ENCODE measurements at regions not wholly inside any gene's neighbourhood (a gene's known extent, or its start where the extent isn't known, plus 50 kb on each side); places are given as distances from the start of the nearest gene placed in this dataset.
"Not testable (repeated sequence)": the region's sequence is repeated elsewhere in the genome, so short reads cannot be mapped to it uniquely, and the experiment has no call there.

GRCh38 chr19:57025491-57025890 lies 94.3 kb upstream of the USP29 start:
- Mint-ChIP-seq H3K36me3 (ENCODE audit: low read depth) (no peaks in the 10 kb centered on the region), H3K27ac (no peak overlapping the region), H3K4me1 (no peaks in the 10 kb centered on the region), H3K9me3 (ENCODE audit: low read depth) (peaks cover 27% of the 10 kb centered on the region), H3K27me3 (no peaks in the 10 kb centered on the region), H3K4me3 (no peak overlapping the region)
- POLR2A ChIA-PET: no interaction called here
- intact Hi-C loops (cut with DNase I, micrococcal nuclease): no loop called here
- CTCF ChIA-PET: no interaction called here
- DNase-seq (no peak), ATAC-seq (no peak)

DNA sequence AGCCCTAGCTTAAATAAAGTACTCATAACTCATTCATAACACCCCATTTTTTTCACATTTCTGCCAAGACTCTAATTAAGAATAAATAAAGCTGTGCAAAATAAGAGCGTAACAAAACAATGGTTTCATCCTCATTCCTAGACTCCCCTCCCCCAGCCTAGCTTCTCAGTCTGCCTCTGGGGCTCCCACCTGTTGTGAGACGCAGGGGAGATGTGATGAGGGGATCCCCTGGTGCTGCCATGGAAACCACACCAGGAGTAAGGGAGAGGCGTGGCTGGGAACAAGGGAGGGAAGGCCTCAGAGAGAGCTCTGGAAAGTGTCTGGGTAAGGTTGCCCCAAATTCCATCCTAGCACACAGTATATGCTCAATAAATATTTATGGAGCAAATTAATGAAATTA lies 93.3 kb upstream of the USP29 start:
- H3K9me3 Mint-ChIP-seq (ENCODE audit: low read depth): peaks cover 30% of the 10 kb centered on the region
- no peaks in the 10 kb centered on the region for H3K4me1 Mint-ChIP-seq
- intact Hi-C loops (cut with DNase I, micrococcal nuclease): no loop called here
- no peaks in the 10 kb centered on the region for H3K27me3 Mint-ChIP-seq
- CTCF ChIA-PET: no interaction called here
- POLR2A ChIA-PET: no interaction called here
- DNase-seq (no peak), ATAC-seq (no peak)
- H3K36me3 Mint-ChIP-seq (ENCODE audit: low read depth): no peaks in the 10 kb centered on the region
- H3K27ac Mint-ChIP-seq: no peak overlapping the region
- H3K4me3 Mint-ChIP-seq: no peak overlapping the region

DNA sequence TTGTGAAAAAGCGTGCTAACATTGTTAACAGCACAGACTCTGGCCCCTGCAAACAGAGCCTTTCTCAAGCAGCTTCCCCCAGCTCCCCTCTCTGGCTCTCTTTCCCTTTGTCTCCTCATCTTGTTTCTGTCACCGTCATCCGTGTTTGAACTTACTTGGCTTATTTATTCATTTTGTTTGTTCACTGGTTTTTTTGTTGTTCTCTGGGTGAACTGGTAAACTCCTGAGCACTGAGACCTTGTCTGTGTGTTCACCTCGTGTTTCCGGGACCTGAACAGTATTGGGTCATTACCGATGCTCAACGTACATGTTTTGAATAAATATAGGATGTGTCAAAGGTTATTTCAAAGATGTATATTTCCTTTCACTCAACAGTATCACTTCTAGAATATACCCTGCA lies 92.4 kb upstream of the USP29 start:
- CTCF ChIA-PET: no interaction called here
- Mint-ChIP-seq H3K36me3 (ENCODE audit: low read depth) (no peaks in the 10 kb centered on the region), H3K27me3 (no peaks in the 10 kb centered on the region), H3K9me3 (ENCODE audit: low read depth) (peaks cover 32% of the 10 kb centered on the region), H3K27ac (no peak overlapping the region), H3K4me1 (no peaks in the 10 kb centered on the region), H3K4me3 (no peak overlapping the region)
- POLR2A ChIA-PET: no interaction called here
- intact Hi-C loops (cut with DNase I, micrococcal nuclease): no loop called here
- ATAC-seq: no peak
- no peak for DNase-seq

DNA sequence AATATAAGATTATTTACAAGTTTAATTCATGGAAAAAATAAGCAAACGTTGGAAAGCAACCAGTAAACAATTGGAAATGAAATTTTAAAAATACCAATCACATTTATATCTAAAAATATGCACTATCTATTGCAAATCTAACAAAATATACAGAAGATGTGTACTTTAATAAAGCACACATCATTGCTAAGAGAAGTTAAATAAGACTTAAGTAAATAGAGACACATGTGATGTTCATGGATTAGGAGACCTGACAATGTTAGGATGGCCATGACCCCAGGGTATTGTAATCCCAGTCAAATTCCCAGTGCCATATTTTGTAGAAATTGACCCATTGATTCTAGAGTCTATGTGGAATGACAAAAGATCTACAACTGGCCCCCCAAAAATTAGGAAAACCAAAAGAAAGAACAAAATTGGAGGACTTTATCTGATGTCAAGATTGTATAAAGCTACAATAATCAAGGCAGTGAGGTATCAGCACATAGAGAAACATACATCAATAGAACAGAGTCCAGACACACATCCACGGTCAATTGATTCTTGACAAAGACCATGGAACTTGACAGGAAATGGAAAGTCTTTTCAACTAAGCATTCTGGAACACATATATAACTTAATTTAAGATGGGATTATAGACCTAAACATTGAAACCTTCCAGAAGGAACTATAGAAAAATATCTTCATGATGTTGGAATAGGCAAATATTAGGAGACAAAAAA lies 90.8 kb upstream of the USP29 start:
- Mint-ChIP-seq H3K4me3 (no peak overlapping the region), H3K36me3 (ENCODE audit: low read depth) (no peaks in the 10 kb centered on the region), H3K27ac (no peak overlapping the region), H3K4me1 (no peaks in the 10 kb centered on the region), H3K9me3 (ENCODE audit: low read depth) (peaks cover 32% of the 10 kb centered on the region), H3K27me3 (no peaks in the 10 kb centered on the region)
- ATAC-seq (no peak), DNase-seq (no peak)
- intact Hi-C loops (cut with DNase I, micrococcal nuclease): no loop called here
- ChIA-PET POLR2A (no interaction called here), CTCF (no interaction called here)

DNA sequence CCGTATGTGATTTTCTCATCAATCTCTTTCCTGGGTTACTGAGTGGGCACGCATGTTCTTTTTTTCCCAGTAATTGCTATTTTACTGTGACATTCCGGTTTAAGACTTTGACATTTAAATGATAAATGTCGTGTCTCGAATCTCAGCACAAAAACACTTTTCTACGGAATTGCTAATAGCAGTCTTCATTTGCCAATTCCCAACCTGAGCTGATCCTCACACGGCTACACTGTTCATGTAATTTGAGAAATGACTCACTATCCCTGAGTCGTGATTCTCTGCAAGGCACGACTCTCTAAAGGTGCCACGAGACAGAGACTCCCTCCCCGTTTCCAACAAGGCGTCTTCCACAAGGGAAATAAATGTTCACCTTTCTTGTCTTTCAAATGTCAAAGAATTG lies 88.7 kb upstream of the USP29 start:
- Mint-ChIP-seq H3K27ac (no peak overlapping the region), H3K27me3 (no peaks in the 10 kb centered on the region), H3K9me3 (ENCODE audit: low read depth) (peaks cover 28% of the 10 kb centered on the region), H3K36me3 (ENCODE audit: low read depth) (no peaks in the 10 kb centered on the region), H3K4me1 (no peaks in the 10 kb centered on the region), H3K4me3 (no peak overlapping the region)
- ChIA-PET CTCF (no interaction called here), POLR2A (no interaction called here)
- intact Hi-C loops (cut with DNase I, micrococcal nuclease): no loop called here
- DNase-seq (no peak), ATAC-seq (no peak)

- no peak overlapping the region for H3K4me3 Mint-ChIP-seq
- no peaks in the 10 kb centered on the region for H3K4me1 Mint-ChIP-seq
- ChIA-PET CTCF (no interaction called here), POLR2A (no interaction called here)
- DNase-seq: no peak
- no peaks in the 10 kb centered on the region for H3K27me3 Mint-ChIP-seq
- intact Hi-C loops (cut with DNase I, micrococcal nuclease): no loop called here
- H3K27ac Mint-ChIP-seq: no peak overlapping the region
- ATAC-seq: no peak
- H3K9me3 Mint-ChIP-seq (ENCODE audit: low read depth): peaks cover 46% of the 10 kb centered on the region
- H3K36me3 Mint-ChIP-seq (ENCODE audit: low read depth): no peaks in the 10 kb centered on the region
These were observed 86.2 kb upstream of the USP29 start for GRCh38 chr19:57033576-57033975.

DNA sequence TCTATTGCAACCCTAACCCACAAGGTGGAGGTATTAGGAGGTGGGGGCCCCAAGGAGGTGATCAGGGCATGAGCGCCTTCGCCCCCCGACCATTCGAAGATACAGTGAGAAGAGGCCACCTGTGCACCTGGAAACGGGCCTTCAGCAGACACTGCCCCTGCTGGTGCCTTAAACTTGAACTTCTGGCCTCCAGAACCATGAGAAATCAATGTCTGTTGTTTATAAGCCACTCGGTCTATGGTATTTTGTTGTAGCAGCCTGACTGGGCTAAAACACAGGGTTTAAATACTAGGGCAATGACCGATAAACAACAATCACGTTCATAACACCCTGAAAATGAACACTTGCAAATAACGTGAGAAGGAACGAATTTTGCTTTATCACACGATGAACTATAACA lies 85.2 kb upstream of the USP29 start:
- Mint-ChIP-seq H3K9me3 (ENCODE audit: low read depth) (peaks cover 51% of the 10 kb centered on the region), H3K27ac (no peak overlapping the region), H3K36me3 (ENCODE audit: low read depth) (no peaks in the 10 kb centered on the region)

GRCh38 chr19:57035740-57036139 lies 84.0 kb upstream of the USP29 start:
- DNase-seq; intact Hi-C loops (cut with DNase I, micrococcal nuclease); H3K27me3 Mint-ChIP-seq; H3K36me3 Mint-ChIP-seq (ENCODE audit: low read depth); CTCF ChIA-PET; POLR2A ChIA-PET; ATAC-seq; H3K27ac Mint-ChIP-seq; H3K4me1 Mint-ChIP-seq; H3K4me3 Mint-ChIP-seq: not testable (repeated sequence)
- peaks cover 57% of the 10 kb centered on the region for H3K9me3 Mint-ChIP-seq (ENCODE audit: low read depth)

More for the DNA sequence above, 85.2 kb upstream of the USP29 start:
- intact Hi-C loops (cut with DNase I, micrococcal nuclease): no loop called here
- H3K4me3 Mint-ChIP-seq: no peak overlapping the region
- H3K4me1 Mint-ChIP-seq: no peaks in the 10 kb centered on the region
- no peaks in the 10 kb centered on the region for H3K27me3 Mint-ChIP-seq
- ChIA-PET POLR2A (no interaction called here), CTCF (no interaction called here)
- DNase-seq (no peak), ATAC-seq (no peak)

- ChIA-PET POLR2A (no interaction called here), CTCF (no interaction called here)
- Mint-ChIP-seq H3K27ac (no peak overlapping the region), H3K4me3 (no peak overlapping the region), H3K4me1 (no peaks in the 10 kb centered on the region), H3K36me3 (ENCODE audit: low read depth) (no peaks in the 10 kb centered on the region), H3K27me3 (no peaks in the 10 kb centered on the region), H3K9me3 (ENCODE audit: low read depth) (peaks cover 57% of the 10 kb centered on the region)
- intact Hi-C loops (cut with DNase I, micrococcal nuclease): no loop called here
- DNase-seq (no peak), ATAC-seq (no peak)
These were observed 82.2 kb upstream of the USP29 start for GRCh38 chr19:57037556-57037955.

DNA sequence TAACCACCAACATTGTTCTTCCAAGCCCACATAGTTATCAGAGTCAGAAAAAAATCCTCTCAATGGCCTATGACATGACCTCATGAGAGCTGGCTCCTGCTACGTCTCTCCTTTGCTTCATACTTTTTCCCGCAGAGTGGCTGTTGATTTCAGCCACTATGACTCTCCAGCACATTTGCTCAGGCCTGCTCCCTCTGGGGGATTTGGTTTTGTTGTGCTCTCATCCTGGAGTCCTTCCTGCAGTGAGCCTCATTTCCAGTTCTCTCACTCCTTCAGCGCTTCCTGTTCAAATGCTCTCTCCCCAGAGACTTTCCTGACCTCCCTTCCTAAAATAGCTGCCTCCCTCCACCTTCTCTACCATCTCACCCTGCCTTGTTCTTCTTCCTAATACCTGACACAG lies 72.0 kb upstream of the USP29 start:
- H3K36me3 Mint-ChIP-seq (ENCODE audit: low read depth): peaks cover 3% of the 10 kb centered on the region
- ATAC-seq (no peak), DNase-seq (no peak)
- intact Hi-C loops (cut with DNase I, micrococcal nuclease): no loop called here
- no peak overlapping the region for H3K4me3 Mint-ChIP-seq
- H3K9me3 Mint-ChIP-seq (ENCODE audit: low read depth): peaks cover 25% of the 10 kb centered on the region
- no peaks in the 10 kb centered on the region for H3K4me1 Mint-ChIP-seq
- POLR2A ChIA-PET: no interaction called here
- no peak overlapping the region for H3K27ac Mint-ChIP-seq
- CTCF ChIA-PET: no interaction called here
- no peaks in the 10 kb centered on the region for H3K27me3 Mint-ChIP-seq

GRCh38 chr19:57050863-57051262 lies 68.9 kb upstream of the USP29 start:
- Mint-ChIP-seq H3K9me3 (ENCODE audit: low read depth) (peaks cover 34% of the 10 kb centered on the region), H3K4me3 (no peak overlapping the region), H3K27me3 (no peaks in the 10 kb centered on the region), H3K36me3 (ENCODE audit: low read depth) (peaks cover 3% of the 10 kb centered on the region), H3K27ac (no peak overlapping the region), H3K4me1 (no peaks in the 10 kb centered on the region)
- ATAC-seq: no peak
- POLR2A ChIA-PET: no interaction called here
- no peak for DNase-seq
- intact Hi-C loops (cut with DNase I, micrococcal nuclease): no loop called here
- CTCF ChIA-PET: no interaction called here

DNA sequence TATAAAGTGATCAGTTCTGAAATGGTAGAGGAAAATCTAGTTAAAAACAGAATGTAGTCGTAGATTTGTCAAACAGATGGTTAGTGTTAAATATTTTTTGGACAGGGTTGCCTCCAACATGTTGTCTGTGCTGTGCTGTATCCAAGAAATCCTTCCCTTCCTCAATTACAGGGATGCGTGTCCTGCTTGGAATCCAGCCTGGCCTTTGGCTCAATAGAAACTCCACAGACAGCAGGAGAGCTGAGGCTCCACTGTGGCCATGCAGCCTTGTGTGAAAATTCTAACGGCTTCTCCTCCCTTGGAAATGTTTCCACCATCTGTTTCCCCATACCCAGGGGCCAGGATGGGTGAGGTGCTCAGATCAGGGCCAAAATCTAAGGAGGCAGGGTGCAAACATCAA lies 67.7 kb upstream of the USP29 start:
- peaks cover 3% of the 10 kb centered on the region for H3K36me3 Mint-ChIP-seq (ENCODE audit: low read depth)
- H3K27ac Mint-ChIP-seq: no peak overlapping the region
- H3K4me1 Mint-ChIP-seq: no peaks in the 10 kb centered on the region
- no peaks in the 10 kb centered on the region for H3K27me3 Mint-ChIP-seq
- no peak for DNase-seq
- ChIA-PET POLR2A (no interaction called here), CTCF (no interaction called here)
- H3K9me3 Mint-ChIP-seq (ENCODE audit: low read depth): peaks cover 38% of the 10 kb centered on the region
- no peak overlapping the region for H3K4me3 Mint-ChIP-seq
- no peak for ATAC-seq
- intact Hi-C loops (cut with DNase I, micrococcal nuclease): no loop called here

DNA sequence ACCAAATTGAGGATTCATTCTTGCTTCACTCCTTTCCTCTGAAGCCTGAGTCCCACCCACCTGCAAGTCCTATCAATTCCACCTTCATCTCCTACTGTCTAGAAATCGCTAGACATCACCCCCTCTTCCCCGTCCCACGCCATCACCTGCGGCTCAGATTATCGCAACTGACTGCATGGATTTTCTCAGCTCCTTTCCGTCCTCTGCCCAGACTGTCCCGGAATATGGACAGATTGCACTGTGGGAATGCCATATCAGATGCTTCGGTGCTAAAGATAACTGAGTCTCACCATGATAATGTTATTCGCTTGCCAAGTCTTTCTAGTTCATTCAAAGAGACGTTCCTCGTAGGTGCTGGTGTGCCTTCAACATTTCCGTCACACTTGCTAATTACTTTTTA lies 66.4 kb upstream of the USP29 start:
- H3K4me1 Mint-ChIP-seq: no peaks in the 10 kb centered on the region
- DNase-seq: no peak
- peaks cover 36% of the 10 kb centered on the region for H3K9me3 Mint-ChIP-seq (ENCODE audit: low read depth)
- intact Hi-C loops (cut with DNase I, micrococcal nuclease): no loop called here
- no peak for ATAC-seq
- POLR2A ChIA-PET: no interaction called here
- H3K27me3 Mint-ChIP-seq: no peaks in the 10 kb centered on the region
- peaks cover 3% of the 10 kb centered on the region for H3K36me3 Mint-ChIP-seq (ENCODE audit: low read depth)
- no peak overlapping the region for H3K27ac Mint-ChIP-seq
- CTCF ChIA-PET: no interaction called here
- no peak overlapping the region for H3K4me3 Mint-ChIP-seq
